ENCODE measurements at regions not wholly inside any gene's neighbourhood (a gene's known extent, or its start where the extent isn't known, plus 50 kb on each side); places are given as distances from the start of the nearest gene placed in this dataset.

GRCh38 chr1:193676996-193677549 is 490.7 kb upstream of the B3GALT2 start:
- no peak for DNase-seq

DNA sequence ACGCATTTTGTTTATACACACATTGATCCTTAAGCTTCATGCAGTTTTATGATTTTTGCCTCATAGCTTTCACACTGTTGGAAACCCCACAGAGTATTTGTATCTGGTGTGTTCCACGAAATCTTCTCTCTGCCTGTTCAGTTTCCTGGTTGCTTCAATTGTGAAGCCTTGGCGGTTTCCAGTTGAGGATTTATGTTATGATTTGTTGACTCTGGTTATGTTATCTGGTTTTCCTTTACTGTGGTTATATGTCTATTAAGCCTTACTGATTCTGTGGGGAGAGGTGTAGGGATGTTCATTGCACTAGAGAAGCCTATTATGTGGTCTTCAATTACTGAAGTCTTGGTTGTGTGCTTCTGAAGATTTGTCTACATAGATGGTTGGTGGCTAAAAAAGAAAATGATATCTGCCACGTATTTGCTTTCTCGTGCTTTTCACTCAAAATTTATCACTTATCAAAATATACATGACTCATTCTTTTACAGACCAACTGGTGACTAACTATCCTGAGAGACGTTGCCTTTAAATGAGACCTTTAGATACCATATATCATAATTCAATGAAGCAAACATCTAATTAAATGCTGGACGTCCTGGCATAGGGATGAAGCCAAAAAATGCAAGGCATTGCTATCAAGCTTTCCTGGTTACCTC is 488.0 kb upstream of the B3GALT2 start:
- no peak for DNase-seq

DNA sequence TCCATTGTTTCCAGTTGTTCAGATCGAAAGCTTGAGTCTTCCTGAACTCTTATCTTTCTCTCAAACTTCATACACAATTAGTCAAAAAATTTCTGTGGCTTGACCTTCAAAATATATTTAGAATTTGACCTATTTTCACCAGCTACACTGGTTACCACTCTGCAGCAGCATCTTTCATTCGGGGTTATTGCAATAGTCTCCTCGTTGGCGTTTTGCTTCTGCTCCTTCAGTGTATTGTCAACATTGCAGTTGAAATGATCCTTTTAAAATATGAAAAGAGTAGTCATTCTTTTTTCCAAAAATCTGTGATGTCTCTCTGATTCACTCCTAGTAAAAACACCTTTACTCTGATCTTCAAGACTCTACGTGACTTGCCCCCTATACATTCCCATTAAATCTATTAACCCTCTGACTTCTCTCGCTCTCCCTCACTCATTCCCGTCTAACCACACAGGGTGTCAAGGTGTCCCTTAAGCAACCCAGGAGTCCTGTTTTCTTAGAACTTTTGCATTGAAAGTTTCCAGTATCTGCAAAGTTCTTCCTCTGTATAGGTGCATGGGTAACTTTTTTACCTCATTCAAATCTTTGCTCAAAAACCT is 480.2 kb upstream of the B3GALT2 start:
- no peak for DNase-seq

DNA sequence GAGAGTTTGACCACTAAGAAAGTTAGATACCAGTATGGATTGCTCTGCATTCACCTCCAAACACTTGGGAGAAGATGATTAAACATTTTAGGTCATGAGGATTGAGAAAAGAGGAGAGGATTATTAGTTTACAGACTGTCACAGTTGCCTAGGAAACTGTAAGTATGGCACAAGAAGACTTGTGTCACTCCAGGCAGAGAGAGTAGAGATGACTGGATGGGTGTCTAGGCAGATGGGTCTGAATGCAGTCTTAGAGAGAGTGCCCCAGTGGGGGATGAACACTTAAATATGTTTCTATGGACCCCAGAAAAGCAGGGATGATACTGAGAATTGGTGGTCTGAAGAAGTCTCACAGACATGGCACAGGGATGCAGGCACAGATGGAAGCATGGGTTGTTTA is 477.6 kb upstream of the B3GALT2 start:
- DNase-seq, result no peak

DNA sequence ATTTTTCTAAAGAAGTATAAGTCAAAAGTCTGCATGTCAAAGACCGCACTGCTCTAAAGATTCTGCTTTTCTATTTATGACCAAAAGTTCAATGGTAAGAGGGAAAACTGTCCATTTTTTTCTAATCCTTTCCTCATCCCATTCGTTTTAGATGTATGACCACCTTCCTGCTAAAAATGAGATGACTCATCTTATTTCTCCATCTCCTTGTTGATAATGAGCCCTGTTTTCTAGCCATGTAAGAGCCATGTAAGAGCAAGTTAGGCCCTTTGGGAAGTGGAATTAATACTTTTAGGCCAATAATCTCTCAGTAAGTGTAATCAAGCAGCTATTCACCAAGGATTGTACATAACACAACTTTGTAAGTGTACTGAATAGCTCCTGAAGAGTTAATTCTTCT is 475.6 kb upstream of the B3GALT2 start:
- DNase-seq, result no peak

GRCh38 chr1:193661385-193661784 is 475.0 kb upstream of the B3GALT2 start:
- DNase-seq, result no peak

DNA sequence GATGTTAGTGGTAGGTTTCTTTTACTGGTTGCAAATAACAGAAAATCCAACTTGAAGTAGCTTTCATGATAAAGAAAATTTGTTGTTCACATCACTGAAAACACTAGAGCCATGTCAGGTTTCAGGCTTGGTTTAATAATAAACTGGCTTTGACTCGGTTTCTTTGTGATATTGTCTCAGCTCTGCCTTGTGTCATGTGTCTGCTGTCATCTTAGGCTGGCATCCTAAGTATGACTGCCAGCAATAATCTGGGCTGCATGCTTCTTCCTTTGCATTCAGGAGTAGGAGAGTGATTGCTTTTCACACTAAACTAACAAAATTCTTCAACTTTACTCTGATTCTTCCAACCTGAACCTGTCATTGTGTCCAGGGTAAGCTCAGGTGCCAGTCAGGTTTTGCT is 474.0 kb upstream of the B3GALT2 start:
- no peak for DNase-seq

DNA sequence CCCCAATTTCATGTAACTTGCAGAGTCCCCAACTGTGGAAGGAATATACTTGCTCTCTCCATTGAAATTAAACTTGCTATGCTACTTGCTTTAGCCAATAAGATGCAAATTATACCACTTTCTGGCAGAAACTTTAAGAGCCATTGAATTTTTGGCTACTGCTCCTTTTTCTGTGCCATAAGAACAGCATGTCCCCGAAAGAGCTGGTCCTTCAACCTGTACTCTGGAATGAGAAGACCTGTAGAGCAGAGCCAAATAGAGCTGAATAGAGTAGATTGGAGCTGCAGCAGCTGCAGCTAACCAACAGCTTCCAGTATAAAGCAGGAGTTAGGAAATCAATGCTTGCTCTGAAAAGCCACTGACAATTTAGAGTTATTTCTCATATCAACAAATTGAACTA is 472.3 kb upstream of the B3GALT2 start:
- DNase-seq, result no peak

- DNase-seq, result no peak
Observed at GRCh38 chr1:193658081-193658480, 471.7 kb upstream of the B3GALT2 start.

GRCh38 chr1:193657552-193657951 is 471.1 kb upstream of the B3GALT2 start:
- no peak for DNase-seq

DNA sequence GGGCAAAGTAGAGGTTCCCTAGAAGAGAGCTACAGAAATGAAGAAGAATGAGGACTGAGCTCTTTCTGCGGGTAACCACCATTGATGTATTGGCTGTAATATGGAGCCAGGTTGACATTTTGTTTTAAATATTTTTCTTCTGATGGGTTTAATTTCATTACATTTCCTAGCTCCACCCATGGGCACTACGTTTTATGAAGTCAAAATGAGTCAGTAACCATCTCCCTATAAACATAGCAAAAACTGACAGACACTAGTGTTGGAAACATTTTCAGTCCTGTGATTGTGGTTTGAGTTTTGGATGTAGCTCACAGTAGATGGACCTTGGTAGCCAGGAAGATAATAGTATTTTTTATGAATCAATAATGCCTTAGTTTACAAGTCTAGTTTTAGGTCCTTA is 470.4 kb upstream of the B3GALT2 start:
- DNase-seq, result no peak

DNA sequence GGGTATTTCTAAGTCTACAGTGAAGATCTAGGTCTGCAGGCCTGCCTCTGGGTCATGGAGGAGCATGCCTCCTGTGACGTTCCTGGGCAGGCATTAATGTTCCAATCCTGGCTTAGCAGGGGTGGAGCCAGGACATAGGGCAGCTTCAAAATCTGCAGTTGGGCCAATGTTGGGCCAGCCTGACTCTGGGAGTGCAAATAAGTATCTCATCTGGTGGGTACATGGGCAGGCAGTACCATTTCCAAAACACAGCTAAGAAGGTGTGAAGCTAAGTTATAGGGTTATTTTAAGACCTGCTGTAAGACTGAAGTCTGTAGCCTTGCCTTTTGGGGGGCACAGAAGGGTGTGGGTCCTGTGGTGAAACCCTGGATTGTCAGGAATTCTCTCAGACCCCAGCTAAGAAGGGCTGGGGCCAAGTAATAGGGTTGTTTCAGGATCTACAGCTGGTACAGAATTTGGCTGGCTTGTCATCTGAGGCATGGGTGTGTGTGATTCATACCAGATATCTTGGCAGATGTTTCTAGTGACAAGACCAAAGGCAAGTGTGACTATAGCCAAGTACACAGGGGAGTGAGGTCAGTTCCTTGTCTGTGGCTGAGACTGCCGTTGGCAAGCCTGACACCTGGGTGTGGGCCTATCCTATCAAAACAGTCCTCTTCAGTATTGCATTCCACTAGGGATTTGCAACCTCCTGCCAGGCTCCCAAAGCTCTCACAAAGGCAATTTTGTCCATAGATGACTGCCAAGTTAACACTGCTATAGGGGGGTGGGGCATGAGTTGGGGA is 468.7 kb upstream of the B3GALT2 start:
- DNase-seq, result no peak

DNA sequence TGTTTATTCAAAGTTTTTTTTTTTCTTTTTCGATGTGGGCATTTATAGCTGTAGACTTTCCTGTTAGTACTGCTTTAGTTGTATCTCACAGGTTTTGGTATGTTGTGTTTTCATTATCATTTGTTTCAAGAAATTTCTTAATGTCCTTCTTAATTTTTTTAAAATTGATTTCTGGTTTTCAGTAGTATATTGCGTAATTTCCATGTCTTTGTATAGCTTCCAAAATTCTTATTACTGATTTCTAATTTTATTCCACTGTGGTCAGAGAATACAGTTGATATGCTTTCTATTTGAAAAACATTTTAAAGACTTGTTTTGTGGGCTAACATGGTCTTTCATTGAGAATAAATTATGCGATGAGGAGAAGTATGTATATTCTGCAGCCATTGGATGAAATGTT is 463.2 kb upstream of the B3GALT2 start:
- no peak for DNase-seq

GRCh38 chr1:193634876-193635275 is 448.5 kb upstream of the B3GALT2 start:
- no peak for DNase-seq

DNA sequence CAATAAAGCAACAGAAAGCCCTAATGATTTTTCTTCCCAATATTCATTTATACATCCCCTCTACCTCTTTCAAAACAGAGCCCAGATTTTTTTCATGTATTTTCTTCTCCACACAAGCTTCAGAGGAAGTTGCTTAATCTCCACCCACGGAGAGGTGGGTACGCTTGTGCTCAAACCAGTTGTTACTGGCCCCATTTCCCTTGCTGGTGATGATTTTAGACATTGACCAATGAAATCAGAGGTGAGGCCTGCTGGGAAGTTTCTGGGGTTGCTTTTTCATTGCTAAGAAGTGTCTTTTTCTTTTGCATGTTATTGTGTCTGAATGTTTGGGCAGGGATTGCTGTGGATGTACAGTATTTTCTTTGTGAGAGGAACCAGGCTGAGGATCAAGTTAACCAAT is 448.1 kb upstream of the B3GALT2 start:
- DNase-seq, result peak; percentile 11

GRCh38 chr1:193633991-193634390 is 447.6 kb upstream of the B3GALT2 start:
- DNase-seq, result no peak

DNA sequence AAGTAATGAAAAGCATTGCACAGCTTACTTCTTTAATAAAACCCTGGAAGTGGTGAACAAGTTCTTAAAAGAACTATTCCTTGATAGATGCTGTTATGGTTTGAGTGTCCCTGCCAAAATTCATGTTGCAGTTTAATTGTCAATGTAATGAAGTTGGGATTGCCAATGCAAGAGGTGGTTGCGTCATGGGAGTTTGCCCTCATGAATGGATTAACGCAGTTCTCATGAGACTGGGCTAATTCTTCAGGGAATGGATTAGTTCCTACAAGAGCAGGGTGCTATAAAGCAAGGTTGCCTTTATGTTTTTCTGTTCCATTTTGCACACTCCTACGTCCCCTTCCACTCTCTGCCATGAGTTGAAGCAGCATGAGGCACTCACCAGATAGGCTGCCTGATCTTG is 446.7 kb upstream of the B3GALT2 start:
- no peak for DNase-seq

DNA sequence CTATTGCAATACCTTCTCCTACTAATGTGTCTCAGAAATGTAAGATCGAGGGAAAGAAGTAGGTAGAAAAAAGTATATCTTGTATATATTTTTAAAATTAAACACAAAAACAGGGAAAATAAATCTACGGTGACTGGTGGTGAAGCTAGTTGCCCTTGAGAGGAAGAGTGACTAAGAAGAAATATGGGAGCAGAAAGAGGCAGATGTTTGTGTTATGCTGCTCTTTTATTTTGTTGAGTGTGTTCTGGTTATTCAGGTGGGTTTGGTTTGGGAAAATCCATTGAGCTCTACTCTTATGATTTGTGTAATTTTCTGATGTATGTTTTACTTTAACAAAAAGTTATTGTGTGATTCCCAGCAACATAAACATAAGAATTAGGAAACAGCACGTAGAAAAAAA is 444.9 kb upstream of the B3GALT2 start:
- DNase-seq, result no peak

DNA sequence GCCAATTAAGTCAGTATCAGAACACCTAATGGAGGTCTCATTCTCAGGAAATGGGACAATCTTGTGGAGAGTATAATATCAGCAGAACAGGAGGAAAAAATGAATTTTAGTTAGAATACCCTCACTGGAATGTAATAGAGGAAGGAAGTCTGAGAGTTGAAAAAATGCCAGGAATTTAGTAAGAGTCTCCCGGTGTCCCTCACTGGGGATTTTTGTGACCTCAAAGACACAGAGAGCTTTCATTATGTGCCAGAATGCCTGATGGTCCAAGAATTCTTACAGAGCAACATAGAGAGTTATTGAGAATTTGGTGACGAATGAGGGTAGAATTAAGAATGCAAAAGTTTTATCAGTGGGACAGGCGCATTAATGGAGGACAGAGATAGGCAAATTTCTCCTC is 443.5 kb upstream of the B3GALT2 start:
- no peak for DNase-seq

DNA sequence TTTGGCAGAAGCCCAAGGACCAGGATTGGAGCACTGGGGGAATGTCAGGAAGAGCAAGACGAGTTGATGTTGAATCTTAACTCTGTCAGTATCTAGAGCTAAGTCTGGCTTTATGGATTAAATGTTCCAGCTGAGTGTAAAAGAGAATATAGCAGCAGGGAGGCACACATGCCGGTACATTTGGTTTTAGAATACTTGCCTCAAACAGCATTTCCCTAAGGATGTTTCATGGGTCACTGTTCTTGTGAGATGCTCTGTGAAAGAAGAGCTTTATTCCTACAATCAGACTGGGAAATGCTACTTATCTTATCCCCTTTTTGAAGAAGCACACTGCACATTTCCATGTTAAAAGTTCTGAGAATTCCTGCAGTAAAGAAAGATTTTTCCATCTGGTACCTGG is 440.3 kb upstream of the B3GALT2 start:
- no peak for DNase-seq

DNA sequence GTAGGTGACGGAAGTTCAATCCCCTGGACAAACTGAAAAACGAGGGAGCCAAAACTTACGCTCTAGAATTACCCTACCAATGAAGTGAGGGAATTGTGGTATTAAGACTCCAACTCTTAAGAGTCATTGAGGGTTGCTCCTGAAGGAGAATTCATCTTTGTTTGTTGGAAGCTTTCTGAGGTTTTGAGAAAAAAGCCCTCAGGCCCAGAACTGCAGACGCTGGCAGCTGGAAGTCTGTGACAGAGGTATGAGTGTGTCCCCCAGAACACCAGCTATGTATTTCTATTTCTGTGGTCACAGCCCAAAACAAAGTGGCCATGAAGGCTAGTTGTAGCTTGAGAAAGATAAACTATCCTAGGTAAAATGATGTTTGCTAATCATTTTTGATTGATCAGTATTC is 438.8 kb upstream of the B3GALT2 start:
- DNase-seq, result no peak

DNA sequence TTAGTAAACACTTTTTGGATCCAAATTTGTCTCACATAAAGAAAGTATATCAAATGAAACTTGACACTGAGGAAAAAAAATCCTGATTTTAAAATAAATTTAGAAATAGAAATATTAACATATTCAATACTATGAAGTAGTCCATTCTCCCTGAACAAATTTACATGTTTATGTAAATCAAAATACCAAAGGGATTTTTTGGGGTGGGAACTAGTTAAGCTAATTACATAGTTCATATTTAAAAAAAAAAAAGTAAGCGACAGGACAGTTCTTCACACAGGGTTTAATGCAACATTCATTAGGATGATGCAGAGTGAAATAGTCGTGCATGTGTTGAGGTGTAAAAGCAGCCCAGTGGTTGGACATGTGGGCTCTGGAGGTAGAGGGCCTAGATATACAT is 433.5 kb upstream of the B3GALT2 start:
- DNase-seq, result no peak

GRCh38 chr1:193614817-193615216 is 428.4 kb upstream of the B3GALT2 start:
- no peak for DNase-seq

DNA sequence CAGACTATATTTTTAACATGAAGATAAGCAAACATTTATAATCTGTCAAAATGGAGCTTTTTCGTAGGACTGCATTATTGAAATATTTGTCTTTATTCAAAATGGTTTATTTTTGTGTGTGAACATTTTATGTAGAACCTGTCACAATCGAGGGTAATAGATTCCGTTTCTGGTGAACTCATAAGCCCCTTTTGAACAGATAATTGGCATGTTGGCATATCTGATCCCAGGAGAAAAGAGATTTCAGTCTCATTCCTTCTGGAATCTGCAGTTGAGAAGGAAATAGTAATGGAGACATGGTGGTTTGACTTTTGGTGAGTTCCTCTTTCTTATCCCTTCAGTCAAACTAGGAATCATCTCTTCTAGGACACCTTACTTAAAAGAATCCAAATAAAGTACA is 427.9 kb upstream of the B3GALT2 start:
- no peak for DNase-seq

All from activated naive CD4-positive, alpha-beta T cell treated with anti-CD3 and anti-CD28 coated beads, Interleukin-2, amount 50 U/mL, for 16 hours (primary cell).